H1 (cell line): ENCODE measurements at regions not wholly inside any gene's neighbourhood (a gene's known extent, or its start where the extent isn't known, plus 50 kb on each side); places are given as distances from the start of the nearest gene placed in this dataset.

Experiments used
- CTCF ChIA-PET: fragments of 300-600 bp; sonication (Branson Sonifier 250); formaldehyde crosslinking; loops from one replicate; lab custom pipeline; 2021; ENCODE audit not compliant: partially characterized antibody; lab: Charles Lee
- POLR2A ChIA-PET: fragments of 300-600 bp; sonication (Branson Sonifier 250); formaldehyde crosslinking; loops from one replicate; lab custom pipeline; 2021; ENCODE audit warnings: inconsistent platforms; ENCODE audit not compliant: partially characterized antibody; lab: Charles Lee
- DNase-seq, 2 experiments: peaks; one replicate each; pipeline versions ENCODE4 v3.0.0 to v3.0.0-alpha.2; 2010 to 2022; ENCODE audit warnings: low spot score in 2 of 2, low read depth in 1 of 2, mixed read lengths in 1 of 2
- FAIRE-seq: peaks from 2 replicates; lab custom pipeline; 2011; peaks lifted over from hg19 to GRCh38; lab: Jason Lieb, UNC
- H2AFZ ChIP-seq: 2 replicates; pipeline ENCODE4 v1.8.1; 2012; ENCODE audit warnings: low read length, inconsistent platforms
- H2AK5ac ChIP-seq: 2 replicates; pipeline ENCODE4 v1.6.1; 2013; ENCODE audit warnings: low read depth, low read length
- H2BK120ac ChIP-seq: replicated peaks from 2 replicates; pipeline ENCODE3; 2013; ENCODE audit warnings: low read depth, low read length, inconsistent platforms
- H2BK12ac ChIP-seq: 2 replicates; pipeline ENCODE4 v1.6.1; 2013; ENCODE audit warnings: low read depth, low read length
- H2BK15ac ChIP-seq: 2 replicates; pipeline ENCODE4 v1.6.1; 2013; ENCODE audit warnings: low read length
- H2BK20ac ChIP-seq: 2 replicates; pipeline ENCODE4 v1.6.1; 2013; ENCODE audit warnings: low read length
- H2BK5ac ChIP-seq: 2 replicates; pipeline ENCODE4 v1.6.1; 2013; ENCODE audit warnings: low read depth, low read length
- H3K14ac ChIP-seq: 2 replicates; pipeline ENCODE4 v1.6.1; 2013; ENCODE audit warnings: inconsistent platforms; ENCODE audit not compliant: insufficient read length
- H3K18ac ChIP-seq: 2 replicates; pipeline ENCODE4 v1.6.1; 2013; ENCODE audit warnings: low read length; ENCODE audit errors: extremely low read depth
- H3K23ac ChIP-seq: 2 replicates; pipeline ENCODE4 v1.6.1; 2013; ENCODE audit warnings: inconsistent platforms; ENCODE audit not compliant: insufficient read length
- H3K23me2 ChIP-seq: 2 replicates; pipeline ENCODE4 v1.6.1; 2013; ENCODE audit warnings: low read depth, low read length
- H3K27ac ChIP-seq: 2 replicates; pipeline ENCODE4 v1.6.1; 2011; ENCODE audit warnings: low read depth, low read length, inconsistent platforms
- H3K27me3 ChIP-seq, 4 experiments: replicated peaks in 1 of 4; 1 replicate in 1 of 4; 2 replicates in 3 of 4; pipeline versions ENCODE4 v1.6.1 to v1.8.1; 2011 to 2013; ENCODE audit warnings: low read length in 3 of 4, mild to moderate bottlenecking in 3 of 4, inconsistent platforms in 2 of 4, mixed read lengths in 2 of 4, moderate library complexity in 1 of 4; ENCODE audit not compliant: control insufficient read depth in 3 of 4, insufficient read depth in 3 of 4; ENCODE audit errors: extremely low read depth in 1 of 4
- H3K36me3 ChIP-seq, 4 experiments: 2 replicates each; pipeline versions ENCODE4 v1.6.1 to v1.8.1; 2011 to 2013; ENCODE audit warnings: mild to moderate bottlenecking in 4 of 4, low read length in 3 of 4, moderate library complexity in 2 of 4, control low read depth in 1 of 4, inconsistent platforms in 1 of 4; ENCODE audit not compliant: insufficient read depth in 4 of 4, control insufficient read depth in 2 of 4
- H3K4ac ChIP-seq: replicated peaks from 2 replicates; pipeline ENCODE3; 2013; ENCODE audit warnings: low read length, low read depth, mixed read lengths, inconsistent platforms; ENCODE audit not compliant: insufficient read length
- H3K4me1 ChIP-seq, 4 experiments: replicated peaks in 1 of 4; 1 replicate in 1 of 4; 2 replicates in 3 of 4; pipeline versions ENCODE4 v1.6.1 to v1.8.1; 2011 to 2013; ENCODE audit warnings: low read length in 3 of 4, inconsistent platforms in 2 of 4, mixed read lengths in 1 of 4; ENCODE audit not compliant: insufficient read depth in 4 of 4, control insufficient read depth in 3 of 4
- H3K4me2 ChIP-seq, 2 experiments: 2 replicates each; pipeline versions ENCODE4 v1.6.1 to v1.8.1; 2011 to 2013; ENCODE audit warnings: low read depth in 2 of 2, low read length in 2 of 2, control low read depth in 1 of 2, inconsistent platforms in 1 of 2, mild to moderate bottlenecking in 1 of 2; ENCODE audit not compliant: insufficient read depth in 1 of 2
- H3K4me3 ChIP-seq, 4 experiments: fragments of 200-600, 300-600 bp in 1 of 4; sonication (generic), shearing (Covaris generic), sonication (Bioruptor Twin) in 1 of 4; 2 replicates each; pipeline versions ENCODE4 v1.5.1 to v1.8.1; 2011 to 2016; ENCODE audit warnings: low read length in 4 of 4, low read depth in 3 of 4, control low read depth in 2 of 4, inconsistent platforms in 2 of 4, mild to moderate bottlenecking in 2 of 4, mixed read lengths in 1 of 4, moderate library complexity in 1 of 4; ENCODE audit not compliant: insufficient read depth in 2 of 4; ENCODE audit errors: extremely low read depth in 1 of 4
- H3K56ac ChIP-seq: replicated peaks from 2 replicates; pipeline ENCODE3; 2013; ENCODE audit warnings: low read depth, mild to moderate bottlenecking, mixed read lengths, low read length, inconsistent platforms; ENCODE audit not compliant: insufficient read length
- H3K79me1 ChIP-seq: 2 replicates; pipeline ENCODE4 v1.6.1; 2013; ENCODE audit warnings: low read depth, low read length, control low read depth
- H3K79me2 ChIP-seq, 2 experiments: 2 replicates each; pipeline versions ENCODE4 v1.6.1 to v1.8.1; 2012 to 2013; ENCODE audit warnings: low read length in 2 of 2, mild to moderate bottlenecking in 2 of 2, inconsistent platforms in 1 of 2; ENCODE audit not compliant: insufficient read depth in 2 of 2, control insufficient read depth in 1 of 2
- H3K9ac ChIP-seq, 4 experiments: replicated peaks in 1 of 4; 1 replicate in 1 of 4; 2 replicates in 3 of 4; pipeline versions ENCODE4 v1.6.1 to v1.8.1; 2011 to 2013; ENCODE audit warnings: low read depth in 3 of 4, low read length in 3 of 4, control low read depth in 2 of 4, mild to moderate bottlenecking in 2 of 4, moderate library complexity in 2 of 4, inconsistent platforms in 1 of 4; ENCODE audit errors: extremely low read depth in 1 of 4
- H3K9me3 ChIP-seq, 2 experiments: 2 replicates each; pipeline versions ENCODE4 v1.6.1 to v1.8.1; 2012 to 2013; ENCODE audit warnings: mild to moderate bottlenecking in 2 of 2, moderate library complexity in 2 of 2, control low read depth in 1 of 2, inconsistent platforms in 1 of 2, low read depth in 1 of 2, low read length in 1 of 2, mixed read lengths in 1 of 2; ENCODE audit not compliant: insufficient read depth in 2 of 2
- H4K20me1 ChIP-seq, 2 experiments: replicated peaks in 1 of 2; 2 replicates each; pipeline versions ENCODE3 to v1.8.1; 2011 to 2013; ENCODE audit warnings: inconsistent platforms in 2 of 2, low read length in 2 of 2, mild to moderate bottlenecking in 1 of 2; ENCODE audit not compliant: insufficient read depth in 2 of 2, control insufficient read depth in 1 of 2
- H4K5ac ChIP-seq: 2 replicates; pipeline ENCODE4 v1.6.1; 2013; ENCODE audit warnings: low read length, low read depth, mixed read lengths, inconsistent platforms; ENCODE audit not compliant: insufficient read length
- H4K8ac ChIP-seq: 2 replicates; pipeline ENCODE4 v1.8.0; 2013; ENCODE audit warnings: mild to moderate bottlenecking, moderate library complexity, low read length, inconsistent platforms; ENCODE audit not compliant: insufficient read depth; ENCODE audit errors: extremely low read depth
- H4K91ac ChIP-seq: replicated peaks from 2 replicates; pipeline ENCODE3; 2013; ENCODE audit warnings: low read length, mixed read lengths, inconsistent platforms; ENCODE audit not compliant: insufficient read length
- KDM5A ChIP-seq: fragments of 200-600 bp; IDR thresholded peaks from 2 replicates; pipeline ENCODE4 v1.7.1; 2012; ENCODE audit warnings: mild to moderate bottlenecking, low read length, inconsistent platforms, mixed read lengths
- SIRT6 ChIP-seq: IDR thresholded peaks from one replicate; pipeline ENCODE4 v1.7.1; 2012; ENCODE audit warnings: low read length, inconsistent platforms
- SIX5 ChIP-seq: IDR thresholded peaks from 2 replicates; pipeline ENCODE4 v1.6.1; 2011; ENCODE audit warnings: mild to moderate bottlenecking, low read depth, low read length
- WGBS, 2 experiments: shearing (Covaris generic) in 1 of 2; methylation state at CpG; one replicate each; pipeline versions ENCODE4 v1.1.6 to v1.1.7; 2013 to 2015; ENCODE audit warnings: low lambda C conversion rate in 2 of 2, mixed read lengths in 2 of 2, inconsistent platforms in 1 of 2, low coverage in 1 of 2, missing lambda C conversion rate in 1 of 2; ENCODE audit not compliant: insufficient replicate concordance in 2 of 2, insufficient coverage in 1 of 2, insufficient read length in 1 of 2; ENCODE audit errors: extremely low coverage in 1 of 2, missing lambda C conversion rate in 1 of 2; 5-methylcytosine and 5-hydroxymethylcytosine counted together

GRCh38 chr4:10283761-10284160, 167.2 kb upstream of the WDR1 start:
- H4K5ac ChIP-seq, result no peak overlapping the region
- no peak overlapping the region for H4K91ac ChIP-seq
- POLR2A ChIA-PET, result no interaction called here
- H3K56ac ChIP-seq, result no peak overlapping the region
- no peak overlapping the region for H2BK15ac ChIP-seq
- CTCF ChIA-PET, result interaction anchor here (0.8 to 1.6 kb wide), 4 partner anchors 26 to 177 kb away, joined by 3 to 4 read pairs (median 4); no protein-coding TSS in a partner anchor
- H3K27ac ChIP-seq, result no peak overlapping the region
- no peaks in the 10 kb centered on the region for H3K36me3 ChIP-seq
- H2BK12ac ChIP-seq, result no peak overlapping the region
- FAIRE-seq, result no peak
- no peak overlapping the region for H2BK5ac ChIP-seq
- no peak overlapping the region for H3K18ac ChIP-seq
- H3K23me2 ChIP-seq, result no peaks in the 10 kb centered on the region
- TF ChIP-seq KDM5A (no peak), SIX5 (no peak), SIRT6 (no peak)
- TF ChIP-seq, all 59 proteins: peak for 0
- no peak overlapping the region for H3K4ac ChIP-seq
- H3K14ac ChIP-seq, result no peak overlapping the region
- H4K20me1 ChIP-seq, result no peaks in the 10 kb centered on the region
- H3K9me3 ChIP-seq, result no peaks in the 10 kb centered on the region
- no peaks in the 10 kb centered on the region for H3K4me1 ChIP-seq
- no peak overlapping the region for H2AFZ ChIP-seq
- no peak overlapping the region for H3K4me3 ChIP-seq
- no peaks in the 10 kb centered on the region for H3K79me1 ChIP-seq
- H2AK5ac ChIP-seq, result no peak overlapping the region
- no peak for DNase-seq
- H4K8ac ChIP-seq, result no peak overlapping the region
- no peak overlapping the region for H3K4me2 ChIP-seq
- no peak overlapping the region for H2BK120ac ChIP-seq
- H3K79me2 ChIP-seq, result no peaks in the 10 kb centered on the region
- H3K9ac ChIP-seq, result no peak overlapping the region
- no peak overlapping the region for H3K23ac ChIP-seq
- WGBS, 2 experiments, result 93% methylated on average over 2 of the region's 2 CpGs; no CpG with 5 or more reads in 1 of the 2 experiments
- no peak overlapping the region for H2BK20ac ChIP-seq
- no peaks in the 10 kb centered on the region for H3K27me3 ChIP-seq
